GM20431 (cell line): ENCODE measurements at regions not wholly inside any gene's neighbourhood (a gene's known extent, or its start where the extent isn't known, plus 50 kb on each side); places are given as distances from the start of the nearest gene placed in this dataset.

Experiments
- in situ Hi-C: fragments of 300-500 bp; cut with MseI, MboI; formaldehyde crosslinking; loops from one replicate; pipeline ENCODE4 v1.15.0; 2020; ENCODE audit warnings: low sequenced_read_pairs; ENCODE audit not compliant: unreplicated experiment

DNA sequence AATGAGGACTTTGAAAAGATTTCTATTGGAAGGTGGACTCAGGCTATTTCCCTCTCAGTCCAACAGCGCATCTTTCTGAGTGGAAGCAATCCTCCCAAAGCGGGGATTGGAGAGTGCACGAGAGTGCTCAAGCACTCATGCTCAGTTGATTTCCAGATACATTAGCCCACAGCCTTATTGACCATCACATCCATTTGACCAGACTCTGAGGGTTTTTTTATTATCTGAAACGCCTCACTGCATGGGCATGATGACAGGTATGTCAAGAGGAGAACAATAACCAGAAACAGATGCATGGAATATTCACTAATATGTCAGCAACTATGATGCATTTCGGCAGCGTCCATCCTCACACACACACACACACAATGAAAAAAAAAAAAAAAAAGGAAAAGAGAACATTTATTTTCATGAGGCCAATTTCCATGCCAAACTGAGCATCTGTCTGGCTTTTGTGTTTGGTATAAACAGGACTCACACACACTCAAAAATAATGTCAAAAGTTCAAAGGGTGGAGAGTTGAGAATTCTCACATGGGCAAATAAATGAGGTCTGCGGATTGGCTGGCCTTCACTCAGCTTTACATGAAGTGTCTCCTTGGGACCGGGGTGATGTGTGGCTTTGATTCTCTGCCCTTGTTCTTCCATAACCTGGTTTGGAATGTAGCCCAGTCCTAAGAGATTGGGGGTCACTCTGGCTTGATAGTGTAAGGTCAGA lies 371.6 kb downstream of the MCTP2 start:
- in situ Hi-C loops, result no loop called here

DNA sequence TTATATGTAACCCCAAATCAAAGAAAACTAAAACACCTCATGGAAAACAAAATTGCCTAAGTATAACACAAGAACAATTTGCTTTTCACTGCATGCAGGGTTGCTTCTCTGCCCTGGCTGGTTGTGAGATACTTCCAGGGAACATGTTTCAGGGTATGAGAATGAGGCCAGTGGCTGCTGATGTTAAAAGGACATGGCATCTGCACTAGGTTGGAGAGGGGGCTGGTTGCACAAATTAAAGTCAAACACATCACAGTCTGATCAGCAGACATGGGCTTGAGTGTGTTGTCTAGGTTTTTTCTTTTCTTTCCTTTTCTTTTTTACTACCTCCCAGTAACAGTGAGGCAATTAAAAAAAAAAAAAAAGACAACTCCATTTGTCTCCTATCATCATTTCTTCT lies 374.9 kb downstream of the MCTP2 start:
- in situ Hi-C loops, result no loop called here

DNA sequence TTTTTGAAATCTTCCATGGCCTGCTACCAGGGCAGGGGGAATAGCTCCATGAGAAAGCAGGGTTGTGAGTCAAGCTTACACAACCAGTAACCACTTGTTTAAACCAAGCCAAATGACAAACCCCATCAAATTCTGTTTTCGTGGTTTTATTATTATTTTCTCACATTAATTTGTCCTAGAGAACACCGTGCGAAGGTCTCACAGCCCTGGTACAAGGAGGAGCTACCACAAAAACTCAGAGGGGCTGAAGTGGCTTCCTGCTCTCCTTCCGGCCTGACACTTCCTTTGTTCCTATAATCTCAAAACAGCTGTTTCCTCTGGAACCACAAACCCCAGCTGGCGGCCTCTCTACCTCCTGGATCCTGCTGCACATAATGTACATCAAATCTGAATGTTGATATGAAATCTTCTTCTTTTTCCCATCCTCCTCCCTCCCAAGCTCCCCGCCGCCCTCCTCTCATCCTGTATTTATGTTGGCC lies 375.9 kb downstream of the MCTP2 start:
- in situ Hi-C loops, result no loop called here

DNA sequence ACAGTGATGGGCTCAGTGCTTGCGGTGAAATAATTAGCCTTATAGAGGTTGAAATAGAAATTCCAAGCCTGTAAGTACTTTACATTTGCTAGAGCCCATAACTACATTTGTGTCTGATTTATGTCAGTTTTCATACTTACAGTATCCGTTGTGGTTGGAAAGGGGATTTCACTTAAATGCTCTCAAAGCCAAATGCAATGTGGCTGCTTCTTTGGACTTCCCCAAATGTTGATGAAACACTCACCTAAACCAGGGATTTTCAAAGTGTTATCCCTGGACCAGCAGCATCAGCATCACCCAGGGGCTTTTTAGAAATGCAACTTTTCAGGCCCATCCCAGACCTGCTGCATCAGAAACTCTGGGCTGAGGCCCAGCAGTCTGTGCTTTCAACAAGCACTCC lies 378.7 kb downstream of the MCTP2 start:
- in situ Hi-C loops, result no loop called here

DNA sequence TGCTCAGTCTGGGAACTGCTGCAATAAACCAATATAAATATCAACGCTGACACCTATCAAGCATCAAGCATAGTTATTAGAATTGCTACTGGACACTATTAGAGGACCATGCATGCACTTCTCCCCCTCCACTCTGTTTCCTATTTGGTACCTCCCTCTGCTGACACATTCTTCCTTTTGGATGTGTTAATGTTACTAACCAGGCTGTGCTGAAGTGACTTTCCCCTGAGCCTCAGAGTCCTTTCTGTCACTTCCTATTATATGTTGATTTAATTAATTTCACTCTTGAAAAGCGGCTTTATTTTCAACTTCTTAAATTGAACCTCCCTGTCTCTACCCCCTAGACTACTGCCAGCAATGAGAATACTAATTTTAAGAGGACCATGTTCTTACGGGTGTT lies 379.1 kb downstream of the MCTP2 start:
- in situ Hi-C loops, result no loop called here

DNA sequence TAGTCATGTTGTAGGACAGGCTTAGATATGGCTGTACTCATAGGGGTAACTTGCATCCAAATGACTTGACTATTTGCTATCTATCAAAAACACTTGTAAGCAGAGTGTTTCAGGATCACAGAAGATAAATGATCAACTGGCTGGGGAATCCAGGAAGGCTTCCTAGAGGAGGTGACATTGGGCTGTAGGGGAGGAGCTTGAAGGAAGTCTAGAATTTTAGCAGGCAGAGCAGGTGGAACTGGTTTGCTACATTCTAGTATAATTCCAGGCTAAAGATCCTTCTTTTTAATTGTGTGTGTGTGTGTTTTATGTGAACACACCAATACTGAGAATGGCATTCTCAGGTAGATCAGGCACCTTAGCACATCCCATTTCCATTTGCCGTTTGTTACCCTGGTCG lies 380.3 kb downstream of the MCTP2 start:
- in situ Hi-C loops, result no loop called here

DNA sequence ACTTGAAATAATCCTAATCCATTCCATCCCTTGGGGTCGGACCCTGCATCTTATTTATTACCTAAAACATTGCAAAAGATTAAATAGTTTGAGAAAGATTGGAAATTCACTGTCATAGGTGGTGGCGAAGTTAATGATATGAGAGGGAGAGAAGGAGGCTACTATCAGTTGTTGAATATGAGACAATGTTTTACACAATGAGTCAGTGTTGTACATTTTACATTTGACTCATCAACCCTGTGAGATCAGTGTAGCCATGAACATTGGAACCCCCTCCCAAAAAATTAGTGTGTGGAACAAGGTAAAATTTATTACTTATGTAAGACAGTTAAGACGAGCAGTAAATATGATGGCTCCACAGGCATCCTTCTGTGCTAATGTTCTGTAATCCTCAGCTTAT lies 384.3 kb downstream of the MCTP2 start:
- in situ Hi-C loops, result no loop called here

DNA sequence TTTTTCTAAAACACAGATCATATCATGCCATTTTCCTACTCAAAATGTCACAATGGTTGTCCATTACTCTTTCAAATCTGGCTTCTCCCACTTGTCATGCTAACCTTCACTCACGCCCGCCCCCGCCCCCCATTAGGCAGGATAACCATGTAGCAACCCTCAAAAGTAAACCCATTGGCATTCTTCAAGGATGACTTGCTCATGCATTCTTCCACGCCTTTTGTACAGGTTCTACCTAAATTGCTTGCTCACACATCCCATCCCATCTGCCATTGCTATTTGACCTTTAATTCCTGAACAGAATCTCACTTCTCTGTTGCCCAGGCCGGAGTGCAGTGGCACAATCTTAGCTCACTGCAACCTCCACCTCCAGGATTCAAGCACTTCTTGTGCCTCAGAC lies 389.3 kb downstream of the MCTP2 start:
- in situ Hi-C loops, result no loop called here

DNA sequence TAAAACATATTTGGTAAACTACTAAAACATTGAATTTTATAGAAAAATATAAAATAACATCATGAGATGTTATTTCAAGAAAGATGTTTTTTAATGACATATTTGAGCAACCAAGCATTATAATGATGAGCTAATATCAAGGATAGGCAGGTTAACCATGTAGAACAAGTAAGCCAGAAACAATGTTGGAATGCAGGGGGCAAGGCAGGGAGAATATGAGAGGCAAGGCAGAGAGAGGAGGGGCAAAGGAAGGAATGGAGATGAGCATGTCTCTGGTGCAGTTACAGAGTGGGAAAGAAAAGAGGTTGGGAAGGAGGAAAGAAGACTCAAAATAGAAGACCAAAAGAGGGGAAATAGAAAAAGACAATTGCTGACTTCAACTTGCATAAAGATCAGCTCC lies 390.4 kb downstream of the MCTP2 start:
- in situ Hi-C loops, result no loop called here

DNA sequence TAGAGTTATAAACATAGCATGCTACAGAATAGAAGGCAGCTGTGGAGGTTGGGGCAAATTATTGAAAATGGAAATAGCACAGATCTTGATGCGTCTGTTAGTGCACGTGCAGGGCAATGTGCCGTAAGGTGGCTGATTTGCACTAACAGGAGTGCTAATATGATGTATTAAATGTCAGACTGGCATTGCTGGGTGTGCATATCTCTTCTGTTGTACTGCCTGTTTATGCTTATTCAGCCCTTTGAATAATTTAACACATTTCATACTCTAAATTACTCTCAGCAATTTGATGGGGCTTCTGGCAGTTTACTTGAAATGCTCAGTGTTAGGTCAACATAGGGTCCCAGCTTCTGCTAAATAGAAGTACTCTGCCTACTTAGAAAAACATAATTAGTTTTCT lies 395.6 kb downstream of the MCTP2 start:
- in situ Hi-C loops, result no loop called here

DNA sequence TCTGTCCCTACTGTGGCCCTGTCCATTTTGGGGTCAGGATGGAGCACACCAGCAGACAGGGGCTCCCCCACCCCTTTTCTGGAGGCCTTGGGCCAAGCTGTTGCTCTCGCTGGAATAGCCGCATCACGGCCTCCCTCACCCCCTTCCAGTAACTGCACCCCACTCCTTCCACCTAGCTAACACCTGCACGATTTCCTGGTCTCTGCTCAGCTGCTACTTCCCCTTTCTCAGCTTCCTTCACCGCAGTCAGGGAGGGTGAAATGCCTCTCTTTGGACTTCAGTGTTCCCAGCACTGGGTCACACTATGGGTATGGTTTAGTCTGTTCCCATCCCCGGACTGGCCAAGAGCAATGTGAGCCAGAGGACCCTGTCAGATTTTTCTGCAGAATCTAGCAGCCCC lies 400.2 kb downstream of the MCTP2 start:
- in situ Hi-C loops, result no loop called here

DNA sequence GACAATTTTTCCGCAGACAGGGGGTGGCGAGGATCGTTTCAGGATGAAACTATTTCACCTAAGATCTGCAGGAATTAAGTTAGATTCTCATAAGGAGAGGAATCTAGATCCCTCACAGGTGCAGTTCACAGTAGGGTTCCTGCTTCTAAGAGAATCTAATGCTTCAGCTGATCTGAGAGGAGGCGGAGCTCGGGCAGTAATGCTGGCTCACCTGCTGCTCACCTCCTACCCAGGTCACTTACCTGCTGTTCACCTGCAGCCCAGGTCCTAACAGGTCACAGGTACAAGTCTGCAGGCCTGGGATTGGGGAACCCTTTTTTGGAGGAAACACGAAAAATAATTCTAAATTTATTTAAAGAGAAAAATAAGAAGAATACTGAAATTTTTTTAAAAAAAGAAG lies 406.8 kb downstream of the MCTP2 start:
- in situ Hi-C loops, result no loop called here

DNA sequence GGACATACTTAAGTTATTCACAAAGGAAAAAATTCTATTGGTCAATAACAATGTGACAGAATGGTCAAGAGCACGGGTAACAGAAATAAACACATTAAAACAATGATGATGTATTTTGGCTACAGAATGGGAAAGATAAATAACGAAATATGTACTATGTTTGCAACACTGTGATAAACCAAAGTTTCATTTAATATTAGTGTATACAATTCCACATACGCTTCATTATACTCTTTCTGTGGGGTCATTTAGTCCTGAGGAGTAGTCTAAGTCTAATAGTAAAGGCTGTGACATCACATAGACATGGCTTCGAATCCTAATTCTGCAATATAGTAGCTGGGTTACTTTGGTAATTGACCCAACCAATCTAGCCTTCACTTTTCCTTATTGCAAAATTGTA lies 408.3 kb downstream of the MCTP2 start:
- in situ Hi-C loops, result no loop called here

DNA sequence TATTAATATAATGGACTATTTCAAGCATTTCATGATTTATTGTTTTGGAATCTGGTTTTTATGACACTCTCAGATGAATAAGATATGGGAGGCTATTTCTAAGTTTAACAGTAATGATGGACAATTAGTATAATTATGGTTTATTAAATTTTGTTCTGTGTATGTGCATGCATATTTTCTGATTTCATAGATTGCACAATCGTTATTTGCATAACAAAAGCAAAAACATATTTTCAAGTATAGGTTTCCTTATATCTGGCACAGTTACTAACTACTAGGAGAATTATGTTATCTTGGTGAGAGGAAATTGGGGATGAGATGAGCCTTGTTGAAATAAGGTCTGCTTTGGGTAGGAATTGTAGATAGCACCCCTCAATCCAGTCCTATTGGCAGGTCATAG lies 413.1 kb downstream of the MCTP2 start:
- in situ Hi-C loops, result no loop called here

DNA sequence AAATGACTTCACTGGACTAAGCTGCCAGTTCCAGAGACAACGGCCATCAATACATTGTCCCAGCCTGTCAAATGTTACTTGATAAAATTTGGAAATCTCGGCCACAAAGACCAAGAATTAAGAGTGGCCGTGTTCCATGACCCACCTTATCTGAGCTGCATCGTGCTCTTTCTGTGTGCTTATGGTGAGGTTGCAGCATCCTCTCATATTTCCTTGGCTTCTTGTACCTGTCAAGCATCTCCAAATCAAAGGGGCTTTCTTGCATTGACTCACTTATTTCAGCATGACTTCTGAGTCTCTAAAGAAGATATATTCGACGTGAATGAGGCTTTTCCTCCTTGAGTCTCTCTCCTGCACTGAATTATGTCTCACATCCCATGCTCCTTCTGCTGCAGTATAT lies 421.7 kb downstream of the MCTP2 start:
- in situ Hi-C loops, result no loop called here

DNA sequence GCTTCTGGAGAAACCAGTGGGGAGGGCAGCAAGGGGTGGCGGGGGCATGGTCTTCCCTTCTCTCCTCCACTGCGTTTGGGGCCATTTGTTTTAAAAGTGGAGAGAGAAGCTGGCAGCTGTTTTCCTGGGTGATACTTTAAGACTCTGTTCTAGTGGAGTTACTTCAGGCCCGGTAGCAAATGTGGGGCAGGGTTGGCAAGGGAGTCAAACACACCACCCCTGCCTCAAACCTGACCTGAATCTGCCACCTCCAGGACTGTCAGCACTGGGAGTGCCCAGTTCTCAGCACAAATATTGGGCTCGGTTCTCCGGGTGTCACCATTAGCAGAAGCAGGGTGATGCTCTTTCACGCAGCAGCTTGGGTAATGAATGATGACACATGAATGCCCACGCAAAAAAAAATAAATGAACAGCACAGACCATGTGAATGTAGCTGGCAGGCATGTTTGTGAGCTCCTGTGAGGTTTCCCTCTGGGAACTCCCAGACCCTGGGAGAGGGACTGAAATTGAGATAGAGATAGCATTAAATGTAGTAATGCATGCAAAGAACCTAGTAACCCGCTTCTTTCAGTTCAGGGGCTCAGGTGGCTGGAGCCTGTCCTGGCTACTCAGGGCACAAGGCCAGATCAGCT lies 424.0 kb downstream of the MCTP2 start:
- in situ Hi-C loops, result no loop called here

DNA sequence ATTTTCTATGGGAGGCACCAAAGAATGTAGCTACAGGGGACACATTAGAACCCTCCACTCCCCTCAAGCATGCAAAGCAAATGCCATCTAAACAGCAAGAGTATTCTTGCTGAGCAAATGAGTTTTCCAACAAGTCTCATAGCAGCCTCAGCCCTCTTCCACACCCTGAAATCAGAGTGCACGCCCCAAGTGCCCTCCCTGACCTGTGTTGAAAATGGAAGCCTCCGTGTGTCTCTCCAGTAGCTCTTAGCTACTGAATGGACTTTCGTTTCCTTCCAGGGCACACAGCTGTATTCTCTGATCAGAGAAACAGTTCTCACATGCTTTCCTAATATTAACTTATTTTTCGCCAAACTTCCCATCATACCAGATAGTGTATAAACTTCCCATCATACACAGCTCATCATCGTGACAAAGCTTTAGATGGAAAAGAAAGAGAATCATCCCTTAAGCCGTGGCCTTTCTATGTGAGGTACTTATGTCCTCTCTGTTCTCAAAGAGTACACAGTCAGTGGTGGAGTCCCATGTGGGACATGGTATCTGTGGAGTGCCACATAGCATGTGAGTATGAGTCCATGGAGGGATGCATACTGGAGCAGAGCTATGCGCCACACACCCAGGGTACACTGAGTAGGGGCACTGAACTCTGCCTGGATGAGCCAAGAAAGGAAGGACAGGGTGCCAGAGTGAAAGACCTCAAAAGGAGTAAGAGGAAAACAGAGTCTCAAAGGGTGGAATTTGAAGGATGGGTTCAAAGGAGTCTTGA lies 434.5 kb downstream of the MCTP2 start:
- in situ Hi-C loops, result no loop called here

DNA sequence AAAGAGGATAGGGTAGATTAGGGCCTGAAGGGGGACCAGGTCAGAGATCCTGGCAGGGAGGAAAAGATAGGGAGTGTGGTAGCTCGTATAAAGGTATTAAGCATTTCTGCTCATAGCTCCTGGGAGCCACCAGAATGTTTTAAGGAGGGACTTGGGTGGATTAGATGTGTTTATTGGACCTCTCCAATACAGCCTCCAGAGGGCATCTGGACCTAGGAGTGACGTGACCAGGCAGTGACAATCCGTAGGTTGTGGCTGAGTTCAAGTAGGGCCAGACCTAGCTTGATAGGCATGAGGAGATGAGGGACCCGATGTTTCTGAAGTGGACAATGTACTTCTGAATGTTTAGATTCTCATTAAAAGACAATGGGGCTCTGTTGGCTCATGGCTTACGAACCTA lies 435.2 kb downstream of the MCTP2 start:
- in situ Hi-C loops, result no loop called here

DNA sequence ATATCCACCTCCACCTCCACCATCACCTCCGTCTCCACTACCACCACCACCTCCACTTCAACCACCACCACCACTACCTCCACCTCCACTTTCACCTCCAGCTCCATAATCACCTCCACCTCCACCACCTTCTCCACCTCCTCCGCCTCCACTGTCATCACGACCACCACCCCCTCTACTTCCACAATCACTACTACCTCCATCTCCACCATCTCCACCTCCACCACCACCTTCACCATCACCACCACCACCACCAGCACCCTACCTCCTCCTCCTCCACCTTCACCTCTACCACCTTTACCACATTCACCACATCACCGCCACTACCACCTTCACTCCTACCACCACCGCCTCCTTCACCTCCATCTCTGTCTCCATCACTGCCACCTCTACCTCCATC lies 435.7 kb downstream of the MCTP2 start:
- in situ Hi-C loops, result no loop called here

DNA sequence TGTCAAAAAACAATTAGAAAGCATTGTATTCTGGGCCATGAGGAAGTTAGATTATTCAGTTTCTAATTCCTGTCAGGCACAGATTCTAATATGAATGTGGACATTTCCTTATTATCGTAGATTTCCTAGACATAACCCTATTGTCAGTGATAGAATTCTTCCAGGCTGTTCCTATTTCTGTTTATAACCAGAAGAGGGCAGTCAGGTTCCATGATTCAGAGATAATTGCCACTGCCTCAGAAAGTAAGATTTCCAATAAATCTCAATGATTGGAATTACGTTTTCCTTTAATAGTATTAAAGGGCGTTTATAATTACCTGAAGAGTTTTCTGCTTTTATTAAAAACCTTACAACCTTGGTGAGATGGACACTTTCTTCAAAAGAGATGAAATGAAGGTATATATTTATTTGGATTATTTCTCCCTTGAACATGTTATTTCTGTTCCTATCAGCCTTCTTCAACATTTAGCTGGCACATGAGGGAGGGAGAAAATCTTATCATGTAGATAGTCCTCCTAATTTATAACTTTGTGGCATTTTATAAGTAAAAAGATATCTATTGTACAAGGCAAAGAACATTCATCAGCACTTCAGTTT lies 439.2 kb downstream of the MCTP2 start:
- in situ Hi-C loops, result no loop called here
